CD4-positive, alpha-beta T cell treated with Interleukin-12 subunit alpha and Interleukin-12 subunit beta, for 1 hour (primary cell): ENCODE measurements at regions not wholly inside any gene's neighbourhood (a gene's known extent, or its start where the extent isn't known, plus 50 kb on each side); places are given as distances from the start of the nearest gene placed in this dataset.
A peak's percentile ranks its signal among the peaks of the same experiment; 100 is the strongest.
"Not testable (repeated sequence)": the region's sequence is repeated elsewhere in the genome, so short reads cannot be mapped to it uniquely, and the experiment has no call there.

Experiments
- DNase-seq: peaks from one replicate; pipeline ENCODE4 v3.0.0-alpha.2; 2020

GRCh38 chr4:105060628-105061027, 86.0 kb upstream of the TET2 start:
- peak; percentile 22 for DNase-seq

- peak; percentile 29 for DNase-seq
Observed at GRCh38 chr4:105061136-105061696, 85.5 kb upstream of the TET2 start.

GRCh38 chr4:105061731-105062130, 84.9 kb upstream of the TET2 start:
- DNase-seq, result no peak

- no peak for DNase-seq
Observed at GRCh38 chr4:105066401-105066800, 80.3 kb upstream of the TET2 start.

GRCh38 chr4:105067431-105067830, 79.2 kb upstream of the TET2 start:
- no peak for DNase-seq

- DNase-seq, result no peak
Observed at GRCh38 chr4:105067946-105068345, 78.7 kb upstream of the TET2 start.

- DNase-seq, result no peak
Observed at GRCh38 chr4:105068516-105068915, 78.2 kb upstream of the TET2 start.

GRCh38 chr4:105072095-105072494, 74.6 kb upstream of the TET2 start:
- not testable (repeated sequence) for DNase-seq

GRCh38 chr4:105074097-105074496, 72.6 kb upstream of the TET2 start:
- no peak for DNase-seq

GRCh38 chr4:105075045-105075444, 71.6 kb upstream of the TET2 start:
- DNase-seq, result no peak

- no peak for DNase-seq
Observed at GRCh38 chr4:105088110-105088879, 58.4 kb upstream of the TET2 start.

- no peak for DNase-seq
Observed at GRCh38 chr4:105092356-105092755, 54.3 kb upstream of the TET2 start.

GRCh38 chr4:105092768-105093167, 53.9 kb upstream of the TET2 start:
- no peak for DNase-seq

GRCh38 chr4:105093975-105094374, 52.7 kb upstream of the TET2 start:
- DNase-seq, result no peak
